ENCODE measurements at regions not wholly inside any gene's neighbourhood (a gene's known extent, or its start where the extent isn't known, plus 50 kb on each side); places are given as distances from the start of the nearest gene placed in this dataset.

GRCh38 chr6:114833211-114833610 lies 490.4 kb upstream of the HS3ST5 start:
- no peaks in the 10 kb centered on the region for H3K27me3 ChIP-seq (ENCODE audit: insufficient read depth)
- POLR2A ChIA-PET = no interaction called here

More at GRCh38 chr6:114833211-114833610, 490.4 kb upstream of the HS3ST5 start:
- Histone ChIP-seq H3K9ac (no peak overlapping the region), H3K4me1 (ENCODE audit: control insufficient read depth in 1 of 2, insufficient read depth in 2 of 2, low read depth in 1 of 2, low read length in 1 of 2) (no peaks in the 10 kb centered on the region; a peak in 1 of 4 replicates), H3F3A (replicated peaks; ENCODE audit: insufficient read depth) (no peaks in the 10 kb centered on the region), H3K36me3 (replicated peaks in 1 of 2; ENCODE audit: control insufficient read depth in 1 of 2, insufficient read depth in 2 of 2, low read length in 1 of 2) (no peaks in the 10 kb centered on the region), H3K27ac (ENCODE audit: low read depth in 2 of 2, low read length in 1 of 2) (no peak overlapping the region), H3K4me2 (no peak overlapping the region), H2AFZ (ENCODE audit: low read depth) (no peak overlapping the region), H4K20me1 (ENCODE audit: insufficient read depth) (no peaks in the 10 kb centered on the region), H3K9me2 (no peaks in the 10 kb centered on the region), H3K79me2 (ENCODE audit: insufficient read depth) (no peaks in the 10 kb centered on the region), H3K9me3 (no peaks in the 10 kb centered on the region), H3K4me3 (ENCODE audit: low read depth in 2 of 2, low read length in 1 of 2) (no peak overlapping the region)
- TF ChIP-seq NFIC (IDR thresholded peaks at IDR 0.05; ENCODE audit: borderline replicate concordance) (no peak), ELF1 (IDR thresholded peaks at IDR 0.05) (no peak), PBX3 (IDR thresholded peaks at IDR 0.05) (no peak), RFX5 (IDR thresholded peaks at IDR 0.05; ENCODE audit: low read length) (no peak), MEF2A (IDR thresholded peaks at IDR 0.05; ENCODE audit: borderline replicate concordance, low read depth) (no peak), GATA2 (CRISPR knock-in tag; IDR thresholded peaks at IDR 0.05) (no peak), TAF1 (IDR thresholded peaks at IDR 0.05; ENCODE audit: borderline replicate concordance, low read depth, low read length) (no peak), CTCF (IDR thresholded peaks at IDR 0.05) (no peak), IRF3 (IDR thresholded peaks at IDR 0.05; ENCODE audit: low read depth, low read length) (no peak), REST (IDR thresholded peaks at IDR 0.05; ENCODE audit: low read depth, low read length) (no peak), TCF12 (IDR thresholded peaks at IDR 0.05) (no peak), RCOR1 (IDR thresholded peaks at IDR 0.05; ENCODE audit: low read length) (no peak), EP300 (IDR thresholded peaks at IDR 0.05; ENCODE audit: borderline replicate concordance in 1 of 2, low read depth in 1 of 2, low read length in 1 of 2) (no peak), TEAD4 (IDR thresholded peaks at IDR 0.05; ENCODE audit: borderline replicate concordance, insufficient read depth) (no peak), EZH2phosphoT487 (IDR thresholded peaks at IDR 0.05; ENCODE audit: borderline replicate concordance, low read depth) (no peak), CHD2 (IDR thresholded peaks at IDR 0.05; ENCODE audit: low read length, partially characterized antibody) (no peak), USF1 (IDR thresholded peaks at IDR 0.05; ENCODE audit: borderline replicate concordance, low read depth) (no peak)
- CTCF ChIA-PET = no interaction called here
- DNase-seq = no peak
- WGBS (ENCODE audit: low lambda C conversion rate) = 46% methylated on average over 1 of the region's 1 CpG

Measured in SK-N-SH (cell line).